ENCODE measurements at regions not wholly inside any gene's neighbourhood (a gene's known extent, or its start where the extent isn't known, plus 50 kb on each side); places are given as distances from the start of the nearest gene placed in this dataset.

GRCh38 chr1:221940631-221941030 is 198.7 kb upstream of the DUSP10 start:
- no peaks in the 10 kb centered on the region for H3K36me3 Mint-ChIP-seq (ENCODE audit: low read depth)
- peaks cover 11% of the 10 kb centered on the region for H3K9me3 Mint-ChIP-seq
- no peak overlapping the region for H3K4me3 Mint-ChIP-seq
- CTCF ChIA-PET = no interaction called here
- H3K27ac Mint-ChIP-seq = no peak overlapping the region
- peaks cover 2% of the 10 kb centered on the region for H3K27me3 Mint-ChIP-seq (ENCODE audit: low read depth)
- no peak for DNase-seq
- intact Hi-C loops (cut with micrococcal nuclease) = no loop called here
- H3K4me1 Mint-ChIP-seq (ENCODE audit: low read depth) = no peaks in the 10 kb centered on the region

GRCh38 chr1:221939607-221940006 is 197.7 kb upstream of the DUSP10 start:
- Mint-ChIP-seq H3K4me1 (ENCODE audit: low read depth) (no peaks in the 10 kb centered on the region), H3K4me3 (no peak overlapping the region), H3K9me3 (peaks cover 6% of the 10 kb centered on the region), H3K36me3 (ENCODE audit: low read depth) (no peaks in the 10 kb centered on the region), H3K27ac (no peak overlapping the region), H3K27me3 (ENCODE audit: low read depth) (peaks cover 2% of the 10 kb centered on the region)
- intact Hi-C loops (cut with micrococcal nuclease) = no loop called here
- no peak for DNase-seq
- CTCF ChIA-PET = no interaction called here

- Mint-ChIP-seq H3K4me1 (ENCODE audit: low read depth) (no peaks in the 10 kb centered on the region), H3K27ac (no peak overlapping the region), H3K9me3 (no peaks in the 10 kb centered on the region), H3K36me3 (ENCODE audit: low read depth) (no peaks in the 10 kb centered on the region), H3K27me3 (ENCODE audit: low read depth) (peaks cover 2% of the 10 kb centered on the region), H3K4me3 (no peak overlapping the region)
- CTCF ChIA-PET = no interaction called here
- intact Hi-C loops (cut with micrococcal nuclease) = no loop called here
- no peak for DNase-seq
Measured at GRCh38 chr1:221937155-221937953, 195.5 kb upstream of the DUSP10 start.

GRCh38 chr1:221933814-221934213 is 191.9 kb upstream of the DUSP10 start:
- CTCF ChIA-PET = no interaction called here
- no peak overlapping the region for H3K27ac Mint-ChIP-seq
- no peaks in the 10 kb centered on the region for H3K4me1 Mint-ChIP-seq (ENCODE audit: low read depth)
- DNase-seq = no peak
- no peaks in the 10 kb centered on the region for H3K36me3 Mint-ChIP-seq (ENCODE audit: low read depth)
- H3K27me3 Mint-ChIP-seq (ENCODE audit: low read depth) = no peaks in the 10 kb centered on the region
- no peak overlapping the region for H3K4me3 Mint-ChIP-seq
- intact Hi-C loops (cut with micrococcal nuclease) = no loop called here
- H3K9me3 Mint-ChIP-seq = peaks cover 10% of the 10 kb centered on the region

- DNase-seq = no peak
- Mint-ChIP-seq H3K27ac (no peak overlapping the region), H3K4me3 (no peak overlapping the region), H3K9me3 (peaks cover 7% of the 10 kb centered on the region), H3K36me3 (ENCODE audit: low read depth) (no peaks in the 10 kb centered on the region), H3K4me1 (ENCODE audit: low read depth) (no peaks in the 10 kb centered on the region), H3K27me3 (ENCODE audit: low read depth) (peaks cover 3% of the 10 kb centered on the region)
- CTCF ChIA-PET = no interaction called here
- intact Hi-C loops (cut with micrococcal nuclease) = no loop called here
Measured at GRCh38 chr1:221926441-221926840, 184.6 kb upstream of the DUSP10 start.

- Mint-ChIP-seq H3K9me3 (peaks cover 7% of the 10 kb centered on the region), H3K4me1 (ENCODE audit: low read depth) (no peaks in the 10 kb centered on the region), H3K27ac (no peak overlapping the region), H3K4me3 (no peak overlapping the region), H3K36me3 (ENCODE audit: low read depth) (no peaks in the 10 kb centered on the region), H3K27me3 (ENCODE audit: low read depth) (peaks cover 3% of the 10 kb centered on the region)
- intact Hi-C loops (cut with micrococcal nuclease) = no loop called here
- no peak for DNase-seq
- CTCF ChIA-PET = no interaction called here
Measured at GRCh38 chr1:221925947-221926346, 184.1 kb upstream of the DUSP10 start.

- Mint-ChIP-seq H3K9me3 (no peaks in the 10 kb centered on the region), H3K36me3 (ENCODE audit: low read depth) (no peaks in the 10 kb centered on the region), H3K27me3 (ENCODE audit: low read depth) (peaks cover 3% of the 10 kb centered on the region), H3K4me3 (no peak overlapping the region), H3K27ac (no peak overlapping the region), H3K4me1 (ENCODE audit: low read depth) (no peaks in the 10 kb centered on the region)
- intact Hi-C loops (cut with micrococcal nuclease) = no loop called here
- CTCF ChIA-PET = no interaction called here
- DNase-seq = no peak
Measured at GRCh38 chr1:221923929-221924598, 182.2 kb upstream of the DUSP10 start.

- Mint-ChIP-seq H3K36me3 (ENCODE audit: low read depth) (no peaks in the 10 kb centered on the region), H3K9me3 (no peaks in the 10 kb centered on the region), H3K27me3 (ENCODE audit: low read depth) (peaks cover 2% of the 10 kb centered on the region), H3K4me3 (no peak overlapping the region), H3K4me1 (ENCODE audit: low read depth) (no peaks in the 10 kb centered on the region), H3K27ac (no peak overlapping the region)
- no peak for DNase-seq
- intact Hi-C loops (cut with micrococcal nuclease) = no loop called here
- CTCF ChIA-PET = no interaction called here
Measured at GRCh38 chr1:221921936-221922335, 180.0 kb upstream of the DUSP10 start.

- no peak for DNase-seq
- intact Hi-C loops (cut with micrococcal nuclease) = no loop called here
- Mint-ChIP-seq H3K36me3 (ENCODE audit: low read depth) (no peaks in the 10 kb centered on the region), H3K4me3 (no peak overlapping the region), H3K4me1 (ENCODE audit: low read depth) (no peaks in the 10 kb centered on the region), H3K27ac (no peak overlapping the region), H3K9me3 (no peaks in the 10 kb centered on the region), H3K27me3 (ENCODE audit: low read depth) (no peaks in the 10 kb centered on the region)
- CTCF ChIA-PET = interaction anchor here (0.6 kb wide), 1 partner anchor 86 kb away, joined by 3 read pairs; no protein-coding TSS in a partner anchor
Measured at GRCh38 chr1:221919743-221920142, 177.9 kb upstream of the DUSP10 start.

- Mint-ChIP-seq H3K4me3 (no peak overlapping the region), H3K4me1 (ENCODE audit: low read depth) (no peaks in the 10 kb centered on the region), H3K27ac (no peak overlapping the region), H3K27me3 (ENCODE audit: low read depth) (no peaks in the 10 kb centered on the region), H3K9me3 (no peaks in the 10 kb centered on the region), H3K36me3 (ENCODE audit: low read depth) (no peaks in the 10 kb centered on the region)
- CTCF ChIA-PET = interaction anchor here (0.6 kb wide), 1 partner anchor 87 kb away, joined by 3 read pairs; no protein-coding TSS in a partner anchor
- intact Hi-C loops (cut with micrococcal nuclease) = no loop called here
- no peak for DNase-seq
Measured at GRCh38 chr1:221919341-221919740, 177.5 kb upstream of the DUSP10 start.

GRCh38 chr1:221916176-221916575 is 174.3 kb upstream of the DUSP10 start:
- intact Hi-C loops (cut with micrococcal nuclease) = no loop called here
- no peak overlapping the region for H3K27ac Mint-ChIP-seq
- no peak for DNase-seq

GRCh38 chr1:221915764-221916163 is 173.9 kb upstream of the DUSP10 start:
- Mint-ChIP-seq H3K4me1 (ENCODE audit: low read depth) (peaks cover 8% of the 10 kb centered on the region), H3K9me3 (no peaks in the 10 kb centered on the region), H3K4me3 (no peak overlapping the region), H3K27ac (no peak overlapping the region), H3K36me3 (ENCODE audit: low read depth) (no peaks in the 10 kb centered on the region), H3K27me3 (ENCODE audit: low read depth) (no peaks in the 10 kb centered on the region)
- no peak for DNase-seq
- CTCF ChIA-PET = no interaction called here
- intact Hi-C loops (cut with micrococcal nuclease) = no loop called here

More at GRCh38 chr1:221916176-221916575, 174.3 kb upstream of the DUSP10 start:
- Mint-ChIP-seq H3K4me3 (no peak overlapping the region), H3K4me1 (ENCODE audit: low read depth) (peaks cover 8% of the 10 kb centered on the region), H3K9me3 (no peaks in the 10 kb centered on the region), H3K27me3 (ENCODE audit: low read depth) (no peaks in the 10 kb centered on the region), H3K36me3 (ENCODE audit: low read depth) (no peaks in the 10 kb centered on the region)
- CTCF ChIA-PET = no interaction called here

- peaks cover 8% of the 10 kb centered on the region for H3K4me1 Mint-ChIP-seq (ENCODE audit: low read depth)
- no peak overlapping the region for H3K4me3 Mint-ChIP-seq
- intact Hi-C loops (cut with micrococcal nuclease) = no loop called here
- CTCF ChIA-PET = no interaction called here
- DNase-seq = no peak
- H3K36me3 Mint-ChIP-seq (ENCODE audit: low read depth) = no peaks in the 10 kb centered on the region
- H3K27me3 Mint-ChIP-seq (ENCODE audit: low read depth) = no peaks in the 10 kb centered on the region
- no peaks in the 10 kb centered on the region for H3K9me3 Mint-ChIP-seq
- no peak overlapping the region for H3K27ac Mint-ChIP-seq
Measured at GRCh38 chr1:221913351-221913892, 171.5 kb upstream of the DUSP10 start.
